Aorta (tissue), 5 donors: ENCODE measurements at regions not wholly inside any gene's neighbourhood (a gene's known extent, or its start where the extent isn't known, plus 50 kb on each side); places are given as distances from the start of the nearest gene placed in this dataset.

Experiments
- ATAC-seq: fragments of 200-7000 bp; cut with Tn5 transposase; one replicate; pipeline ENCODE4 v1.9.1; 2022; ENCODE audit warnings: moderate library complexity; ENCODE audit not compliant: low FRiP score
- DNase-seq, 2 donors: peaks; one replicate each; pipeline ENCODE4 v3.0.0-alpha.2; 2020
- H3K27ac ChIP-seq, 2 donors: one replicate each; pipeline ENCODE4 v1.5.1; 2013; ENCODE audit warnings: low read length in 2 of 2, mild to moderate bottlenecking in 2 of 2, moderate library complexity in 2 of 2, control low read depth in 1 of 2, inconsistent platforms in 1 of 2, low read depth in 1 of 2
- H3K27me3 ChIP-seq, 2 donors: one replicate each; pipeline ENCODE4 v1.6.1; 2013; ENCODE audit warnings: control low read depth in 1 of 2, low read length in 1 of 2, mild to moderate bottlenecking in 1 of 2, moderate library complexity in 1 of 2; ENCODE audit not compliant: insufficient read depth in 2 of 2, control insufficient read depth in 1 of 2
- H3K36me3 ChIP-seq, 2 donors: one replicate each; pipeline ENCODE4 v1.6.1; 2013; ENCODE audit warnings: control low read depth in 1 of 2, low read length in 1 of 2, mild to moderate bottlenecking in 1 of 2; ENCODE audit not compliant: insufficient read depth in 2 of 2, control insufficient read depth in 1 of 2
- H3K4me1 ChIP-seq, 2 donors: one replicate each; pipeline ENCODE4 v1.6.1; 2013; ENCODE audit warnings: low read length in 2 of 2, control low read depth in 1 of 2, mild to moderate bottlenecking in 1 of 2, moderate library complexity in 1 of 2; ENCODE audit not compliant: insufficient read depth in 2 of 2, control insufficient read depth in 1 of 2
- H3K4me3 ChIP-seq, 2 donors: one replicate each; pipeline ENCODE4 v1.5.1; 2013; ENCODE audit warnings: low read length in 2 of 2, control low read depth in 1 of 2, mild to moderate bottlenecking in 1 of 2
- H3K9me3 ChIP-seq: one replicate; pipeline ENCODE4 v1.6.1; 2013; ENCODE audit warnings: mild to moderate bottlenecking, low read length; ENCODE audit not compliant: control insufficient read depth
- WGBS, 2 donors: extraction: QIAGEN DNeasy Blood & Tissue Kit; methylation state at CpG; one replicate each; pipeline ENCODE4 v1.1.7; 2013; 5-methylcytosine and 5-hydroxymethylcytosine counted together
- intact Hi-C, 2 donors: fragments of 100-400 bp; cut with DNase I; formaldehyde crosslinking; loops; one replicate each; pipeline versions ENCODE4 v1.14.2 to v1.15.0; 2022
- donor health status: healthy with polysubstance abuse.
- donor health status: Bipolar disorder and iron deficiency.
- donor health status: DM: no; HTN: no; CAD: no.
- donor health status: DM: no; HTN: no; CAD: no.
- donor health status: DM: yes; HTN: yes; CAD: no.

DNA sequence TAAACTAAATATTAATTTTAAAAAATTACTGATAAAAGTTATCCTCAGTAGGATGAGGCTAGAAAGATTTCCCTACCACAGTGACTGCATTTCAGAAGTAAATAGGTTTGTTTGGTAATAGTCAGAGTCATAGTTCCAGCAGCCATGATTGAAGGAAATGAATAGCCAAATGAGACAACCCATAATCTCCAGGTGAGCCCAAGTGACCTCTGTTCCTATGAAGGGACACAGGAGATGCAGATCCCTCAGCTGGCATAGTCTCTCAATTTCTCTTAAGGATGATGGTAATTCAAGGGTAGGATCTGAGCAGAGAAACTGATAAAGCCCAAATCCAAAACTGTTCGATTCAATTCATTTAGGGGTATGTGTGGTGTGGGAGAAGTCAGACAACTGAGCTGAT lies 461.8 kb downstream of the RAP2B start:
- WGBS, 2 donors, result 75 to 89% methylated on average over 1 of the region's 1 CpG
- H3K4me3 ChIP-seq, result no peak overlapping the region
- H3K9me3 ChIP-seq, result peaks cover 1% of the 10 kb centered on the region
- ATAC-seq (no peak), DNase-seq (no peak)
- no peaks in the 10 kb centered on the region for H3K36me3 ChIP-seq
- intact Hi-C loops, result no loop called here
- no peaks in the 10 kb centered on the region for H3K27me3 ChIP-seq
- no peak overlapping the region for H3K27ac ChIP-seq
- H3K4me1 ChIP-seq, result no peaks in the 10 kb centered on the region

- DNase-seq (no peak), ATAC-seq (no peak)
- intact Hi-C loops, result no loop called here
- no peaks in the 10 kb centered on the region for H3K27me3 ChIP-seq
- no peak overlapping the region for H3K27ac ChIP-seq
- no peaks in the 10 kb centered on the region for H3K4me1 ChIP-seq
- H3K9me3 ChIP-seq, result no peaks in the 10 kb centered on the region
- H3K4me3 ChIP-seq, result no peak overlapping the region
- H3K36me3 ChIP-seq, result no peaks in the 10 kb centered on the region
- WGBS, 2 donors, result 76 to 77% methylated on average over 6 of the region's 6 CpGs
These were observed 462.4 kb downstream of the RAP2B start for GRCh38 chr3:153624310-153625030.

DNA sequence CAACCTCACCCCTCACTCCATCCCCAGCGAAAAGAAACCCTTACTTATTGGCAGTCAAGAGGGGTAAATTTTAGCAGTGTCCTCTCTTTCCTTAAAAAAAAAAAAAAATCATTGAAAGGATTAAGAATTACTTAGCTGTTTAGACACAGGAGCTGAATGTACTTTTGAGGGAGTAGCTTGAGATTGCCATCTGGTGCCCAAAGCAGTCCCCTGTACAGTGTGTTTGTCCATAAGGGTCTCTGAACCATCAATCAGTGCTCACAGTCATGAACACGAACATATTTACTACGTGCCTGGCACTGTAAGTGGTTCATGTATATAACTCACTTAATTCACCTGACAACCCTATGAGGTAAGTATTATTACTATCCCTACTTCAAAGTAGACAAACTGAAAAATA lies 463.5 kb downstream of the RAP2B start:
- DNase-seq, result no peak
- intact Hi-C loops, result no loop called here
- H3K4me3 ChIP-seq, result no peak overlapping the region

DNA sequence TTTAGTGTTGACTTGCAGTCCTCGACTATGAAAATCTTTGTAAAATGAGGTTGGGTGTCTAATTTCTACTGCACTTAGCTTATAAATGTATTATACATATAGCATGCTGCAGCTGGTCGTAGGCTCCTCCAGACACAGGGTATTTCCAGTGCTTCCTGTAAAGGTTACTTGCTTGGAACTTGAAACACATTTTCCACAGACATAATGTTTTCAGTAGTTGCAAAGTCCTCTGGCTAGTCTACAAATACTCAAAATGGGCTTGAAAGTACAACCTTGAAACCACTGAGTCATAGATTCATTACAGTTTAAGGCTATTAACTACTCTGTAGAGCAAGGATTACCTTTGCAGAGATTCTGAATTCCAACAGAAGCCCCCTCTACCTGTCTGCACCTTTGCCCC lies 464.1 kb downstream of the RAP2B start:
- DNase-seq (no peak), ATAC-seq (no peak)
- intact Hi-C loops, result no loop called here
- no peaks in the 10 kb centered on the region for H3K36me3 ChIP-seq
- 84 to 89% methylated on average over 2 of the region's 2 CpGs for WGBS, 2 donors
- H3K9me3 ChIP-seq, result peaks cover 1% of the 10 kb centered on the region
- no peak overlapping the region for H3K4me3 ChIP-seq
- no peaks in the 10 kb centered on the region for H3K4me1 ChIP-seq
- no peak overlapping the region for H3K27ac ChIP-seq
- no peaks in the 10 kb centered on the region for H3K27me3 ChIP-seq

More for the DNA sequence above, 463.5 kb downstream of the RAP2B start:
- Histone ChIP-seq H3K4me1 (no peaks in the 10 kb centered on the region), H3K36me3 (no peaks in the 10 kb centered on the region), H3K27me3 (no peaks in the 10 kb centered on the region), H3K9me3 (peaks cover 1% of the 10 kb centered on the region), H3K27ac (no peak overlapping the region)
- no peak for ATAC-seq
- 68 to 69% methylated on average over 3 of the region's 3 CpGs for WGBS, 2 donors

GRCh38 chr3:153628591-153628990 lies 466.6 kb downstream of the RAP2B start:
- 29 to 33% methylated on average over 4 of the region's 4 CpGs for WGBS, 2 donors
- Histone ChIP-seq H3K27ac (no peak overlapping the region), H3K27me3 (no peaks in the 10 kb centered on the region), H3K36me3 (no peaks in the 10 kb centered on the region), H3K4me3 (no peak overlapping the region), H3K9me3 (peaks cover 1% of the 10 kb centered on the region), H3K4me1 (no peaks in the 10 kb centered on the region)
- intact Hi-C loops, result no loop called here
- no peak for DNase-seq
- ATAC-seq, result no peak

DNA sequence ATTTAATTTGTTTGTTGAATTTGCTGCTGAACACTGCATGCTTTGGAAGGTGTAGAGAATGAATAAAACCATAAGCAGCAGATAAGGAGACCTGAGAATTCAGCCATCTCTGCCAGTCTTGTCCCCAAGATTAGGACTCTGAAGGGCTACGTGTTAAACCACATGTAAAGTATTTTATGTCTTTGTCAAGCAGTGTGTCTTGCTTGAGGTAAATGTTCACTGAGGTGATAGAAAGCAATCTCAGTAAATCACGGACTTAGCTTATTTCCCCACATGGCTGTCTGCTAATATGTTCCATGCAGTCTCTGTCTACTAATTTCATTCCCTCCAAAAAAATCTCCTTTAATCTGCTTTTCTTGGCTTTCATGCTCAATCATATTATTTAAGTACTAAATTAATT lies 467.1 kb downstream of the RAP2B start:
- peaks cover 1% of the 10 kb centered on the region for H3K9me3 ChIP-seq

DNA sequence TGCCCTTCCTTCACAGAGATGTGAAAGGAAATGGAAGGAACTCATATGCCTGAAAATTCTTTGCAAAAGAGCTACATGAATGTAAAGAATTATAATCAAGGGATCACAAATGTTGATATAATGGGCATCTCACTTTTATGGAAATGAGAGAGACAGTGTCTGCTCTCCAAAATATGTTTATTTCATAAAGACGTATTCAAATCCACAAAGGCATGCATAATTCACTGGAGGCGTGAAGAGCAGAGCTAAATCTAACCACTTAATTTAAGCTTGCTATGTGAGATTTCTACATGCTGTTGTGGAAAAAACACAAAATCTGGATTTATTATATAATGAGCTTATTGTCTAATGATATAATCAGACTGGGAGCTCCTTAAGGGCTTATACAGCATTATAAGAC lies 469.1 kb downstream of the RAP2B start:
- Histone ChIP-seq H3K27ac (no peak overlapping the region), H3K9me3 (peaks cover 1% of the 10 kb centered on the region), H3K4me1 (no peaks in the 10 kb centered on the region), H3K36me3 (no peaks in the 10 kb centered on the region), H3K27me3 (no peaks in the 10 kb centered on the region), H3K4me3 (no peak overlapping the region)
- ATAC-seq (no peak), DNase-seq (no peak)
- intact Hi-C loops, result no loop called here
- 87 to 93% methylated on average over 2 of the region's 2 CpGs for WGBS, 2 donors

More for the DNA sequence above, 467.1 kb downstream of the RAP2B start:
- no peak overlapping the region for H3K27ac ChIP-seq
- WGBS, 2 donors, result 78 to 81% methylated on average over 2 of the region's 2 CpGs
- no peak for DNase-seq
- intact Hi-C loops, result no loop called here
- H3K4me3 ChIP-seq, result no peak overlapping the region
- no peak for ATAC-seq
- H3K27me3 ChIP-seq, result no peaks in the 10 kb centered on the region
- no peaks in the 10 kb centered on the region for H3K36me3 ChIP-seq
- no peaks in the 10 kb centered on the region for H3K4me1 ChIP-seq

GRCh38 chr3:153631664-153632063 lies 469.6 kb downstream of the RAP2B start:
- intact Hi-C loops, result no loop called here
- WGBS, 2 donors, result 84 to 87% methylated on average over 2 of the region's 2 CpGs
- Histone ChIP-seq H3K36me3 (no peaks in the 10 kb centered on the region), H3K27me3 (no peaks in the 10 kb centered on the region), H3K27ac (no peak overlapping the region), H3K4me1 (no peaks in the 10 kb centered on the region), H3K9me3 (peaks cover 1% of the 10 kb centered on the region), H3K4me3 (no peak overlapping the region)
- ATAC-seq (no peak), DNase-seq (no peak)

GRCh38 chr3:153633407-153633806 lies 471.4 kb downstream of the RAP2B start:
- Histone ChIP-seq H3K27ac (no peak overlapping the region), H3K36me3 (no peaks in the 10 kb centered on the region), H3K4me1 (no peaks in the 10 kb centered on the region), H3K27me3 (no peaks in the 10 kb centered on the region), H3K4me3 (no peak overlapping the region), H3K9me3 (peaks cover 1% of the 10 kb centered on the region)
- ATAC-seq, result no peak
- no peak for DNase-seq
- WGBS, 2 donors, result 89 to 95% methylated on average over 1 of the region's 1 CpG
- intact Hi-C loops, result no loop called here
